EL (cell line): ENCODE measurements at regions not wholly inside any gene's neighbourhood (a gene's known extent, or its start where the extent isn't known, plus 50 kb on each side); places are given as distances from the start of the nearest gene placed in this dataset.
A peak's percentile ranks its signal among the peaks of the same experiment; 100 is the strongest.

Source experiments
- DNase-seq: peaks from one replicate; pipeline ENCODE4 v3.0.0-alpha.2; 2016

DNA sequence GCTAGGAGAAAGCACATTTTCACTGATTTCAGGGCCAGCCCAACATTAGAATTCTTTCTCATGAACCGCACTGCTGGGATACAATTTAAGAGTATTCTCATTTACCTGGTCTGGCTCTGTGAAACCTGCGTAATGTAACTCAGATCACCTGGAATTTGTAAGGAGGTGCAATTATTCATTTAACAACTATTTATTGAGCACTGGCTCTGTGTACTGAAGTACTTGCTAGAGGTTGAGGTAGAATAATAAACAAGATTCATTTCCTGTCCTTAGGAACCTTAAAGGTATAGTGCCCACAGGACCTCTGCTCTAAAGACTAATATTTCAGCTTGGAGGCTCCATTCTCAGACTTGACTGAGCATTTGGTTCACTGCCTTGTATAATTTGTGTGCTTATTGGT, 242.2 kb upstream of the ZPLD1 start:
- DNase-seq, result no peak

DNA sequence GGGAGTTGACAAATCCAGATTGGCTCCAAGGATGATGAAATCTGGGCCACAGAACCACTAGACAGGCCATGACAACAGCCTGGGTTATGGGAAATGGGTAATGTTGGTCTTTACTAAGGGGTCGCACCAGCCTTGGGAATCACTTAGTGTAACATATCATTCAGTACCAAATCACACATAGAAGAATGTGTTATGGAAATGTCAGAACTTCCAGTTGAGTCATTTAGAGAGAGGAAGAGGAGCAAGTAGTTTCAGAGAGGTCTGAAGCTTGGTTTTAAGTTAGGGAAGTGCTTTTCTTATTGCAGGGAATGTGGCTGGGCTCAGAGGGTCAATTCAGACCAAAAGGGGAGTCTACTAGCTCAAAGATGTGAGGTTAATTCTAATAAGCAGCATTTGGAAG, 241.6 kb upstream of the ZPLD1 start:
- no peak for DNase-seq

DNA sequence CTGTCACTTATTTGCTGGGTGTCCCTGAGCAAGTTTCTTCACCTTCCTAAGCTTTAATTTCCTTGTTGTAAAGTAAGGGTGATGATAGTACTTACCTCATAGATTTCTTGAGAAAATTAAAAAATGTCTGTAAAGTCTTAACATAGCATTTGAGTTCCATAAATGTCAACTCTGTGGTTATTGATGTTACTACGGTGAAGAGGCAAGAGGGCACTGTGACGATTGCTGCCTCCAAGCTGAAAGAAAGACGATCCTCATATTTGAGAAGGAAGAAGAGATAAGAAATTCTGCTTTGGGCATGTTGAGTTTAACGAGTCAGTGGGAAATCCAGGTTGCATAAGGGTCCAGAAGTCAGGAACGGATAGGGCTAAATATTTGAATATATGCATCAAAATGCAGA, 240.8 kb upstream of the ZPLD1 start:
- DNase-seq, result no peak

DNA sequence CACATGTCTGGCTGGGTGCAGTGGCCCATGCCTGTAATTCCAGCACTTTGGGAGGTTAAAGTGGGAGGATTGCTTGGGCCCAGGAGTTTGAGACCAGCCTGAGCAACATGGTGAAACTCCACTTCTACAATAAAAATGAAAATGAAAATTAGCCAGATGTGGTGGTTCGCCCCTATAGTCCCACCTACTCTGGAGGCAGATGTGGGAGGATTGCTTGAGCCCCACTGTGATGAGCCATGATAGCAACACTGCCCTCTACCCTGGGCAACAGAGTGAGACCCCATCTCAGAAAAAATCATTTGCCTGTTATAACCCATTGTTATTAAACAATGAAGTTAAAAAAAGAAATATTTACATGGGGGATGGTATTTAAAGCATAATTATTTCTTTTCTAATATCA, 240.1 kb upstream of the ZPLD1 start:
- DNase-seq, result no peak

DNA sequence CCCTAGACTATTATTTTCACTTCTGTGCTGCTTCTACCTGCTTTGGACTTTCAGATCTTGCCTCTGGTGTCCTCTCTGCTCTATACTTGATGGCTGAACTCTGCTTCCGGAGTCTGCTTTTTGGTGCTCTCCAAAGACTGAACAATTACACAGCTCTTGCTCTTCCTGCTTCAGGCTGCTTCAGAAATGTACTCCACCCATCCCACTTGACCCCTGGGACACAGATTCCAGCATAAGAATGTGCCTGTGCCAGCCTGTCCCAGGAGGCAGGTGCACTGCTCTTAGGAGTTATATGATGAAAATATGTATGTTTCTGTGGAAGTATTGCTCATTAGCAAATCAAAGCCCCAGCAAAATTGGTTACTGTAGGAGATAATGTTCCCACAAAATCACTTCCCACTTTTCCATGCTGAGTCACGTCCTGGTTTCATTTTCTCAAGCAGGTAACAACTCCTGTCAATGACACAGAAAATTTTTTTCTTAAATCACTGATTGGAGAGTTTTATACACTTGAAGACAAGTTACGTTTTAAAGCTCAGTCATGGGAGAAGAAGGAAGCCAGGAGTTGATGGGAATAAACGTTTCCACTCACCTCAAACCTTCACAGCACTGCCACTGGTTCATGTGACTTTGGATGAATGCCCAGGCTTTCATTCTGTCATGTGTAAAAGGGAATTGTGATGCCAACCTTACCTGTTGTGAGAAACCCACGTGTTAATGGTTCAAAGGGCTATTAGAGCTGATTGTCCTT, 239.4 kb upstream of the ZPLD1 start:
- peak; percentile 58 for DNase-seq

DNA sequence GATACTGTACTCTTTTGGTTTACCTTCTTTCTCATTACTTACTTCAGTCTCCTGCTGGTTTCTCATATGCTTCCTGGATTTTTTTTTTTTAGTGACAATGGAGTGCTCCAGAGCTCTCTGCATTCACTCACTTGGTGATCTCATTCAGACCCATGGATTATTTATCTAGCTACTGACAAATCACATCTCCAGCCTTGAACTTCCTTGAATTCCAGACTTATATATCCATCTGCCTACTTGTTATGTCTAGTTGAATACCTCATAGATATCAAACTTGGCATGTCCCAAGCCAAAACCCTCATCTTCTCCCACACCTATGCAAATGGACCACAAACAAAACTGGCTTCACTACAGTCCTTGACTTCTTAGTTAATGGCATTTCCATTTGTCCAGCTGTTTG, 234.7 kb upstream of the ZPLD1 start:
- peak; percentile 51 for DNase-seq

DNA sequence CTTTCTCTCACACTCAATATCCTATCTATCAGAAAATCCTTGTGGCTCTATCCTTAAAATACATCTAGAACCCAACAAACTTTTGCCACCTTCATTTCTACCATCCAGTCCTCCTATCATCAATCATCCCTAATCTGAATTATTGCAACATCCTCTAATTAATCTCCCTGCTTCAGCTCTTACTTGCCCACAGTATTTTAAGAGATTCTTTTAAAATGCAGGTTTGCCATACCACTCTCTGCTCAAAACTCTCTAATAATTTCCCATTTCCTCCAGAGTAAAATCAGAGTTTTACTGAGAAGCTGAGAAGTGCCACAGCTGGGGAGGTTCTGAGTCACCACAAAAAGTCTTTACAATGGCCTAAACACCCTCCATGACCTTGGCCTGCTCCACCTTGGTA, 234.3 kb upstream of the ZPLD1 start:
- no peak for DNase-seq

DNA sequence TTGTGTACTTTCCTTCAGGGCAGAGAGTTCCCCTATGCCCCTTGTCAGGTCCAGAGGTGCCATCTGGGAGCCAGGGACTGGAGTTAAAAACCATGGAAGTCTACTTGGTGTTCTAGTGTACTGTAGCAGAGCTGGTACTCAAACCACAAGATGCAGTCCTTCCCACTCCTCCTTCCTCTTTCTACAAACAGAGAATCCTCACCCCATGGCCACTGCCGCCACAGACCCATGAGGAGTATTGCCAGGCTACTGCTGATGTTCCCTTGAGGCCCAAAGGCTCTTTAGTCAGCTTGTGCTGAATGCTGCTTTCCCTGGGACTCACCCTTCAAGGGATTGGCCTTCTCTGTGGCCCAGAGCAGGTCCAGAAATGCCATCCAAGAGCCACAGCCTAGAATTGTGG, 229.2 kb upstream of the ZPLD1 start:
- DNase-seq, result no peak

DNA sequence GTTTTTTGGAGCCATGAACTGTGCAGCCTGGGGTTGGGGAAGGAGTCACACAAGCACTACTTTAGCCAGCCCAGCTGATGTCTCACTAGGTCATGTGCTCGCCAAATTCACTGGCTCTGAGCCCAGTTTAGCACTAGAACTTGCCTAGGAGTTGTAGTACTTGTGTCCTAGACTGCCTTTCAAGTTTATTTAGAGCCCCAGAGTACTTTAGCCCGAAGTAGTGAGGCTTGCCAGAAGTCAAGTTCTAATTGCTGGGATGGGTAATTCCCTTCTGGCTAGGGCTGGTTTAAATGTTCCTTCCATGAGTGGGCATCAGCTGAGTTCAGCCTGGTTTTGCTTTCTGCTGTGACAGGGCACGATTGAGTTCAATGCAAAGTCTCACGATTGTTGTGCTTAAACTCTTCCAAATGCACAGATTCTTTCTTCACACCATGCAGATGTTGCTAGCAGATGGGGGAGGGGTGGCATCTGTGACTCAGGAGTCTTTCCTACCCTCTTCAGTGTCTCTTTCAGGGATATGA, 228.2 kb upstream of the ZPLD1 start:
- DNase-seq, result peak; percentile 67

DNA sequence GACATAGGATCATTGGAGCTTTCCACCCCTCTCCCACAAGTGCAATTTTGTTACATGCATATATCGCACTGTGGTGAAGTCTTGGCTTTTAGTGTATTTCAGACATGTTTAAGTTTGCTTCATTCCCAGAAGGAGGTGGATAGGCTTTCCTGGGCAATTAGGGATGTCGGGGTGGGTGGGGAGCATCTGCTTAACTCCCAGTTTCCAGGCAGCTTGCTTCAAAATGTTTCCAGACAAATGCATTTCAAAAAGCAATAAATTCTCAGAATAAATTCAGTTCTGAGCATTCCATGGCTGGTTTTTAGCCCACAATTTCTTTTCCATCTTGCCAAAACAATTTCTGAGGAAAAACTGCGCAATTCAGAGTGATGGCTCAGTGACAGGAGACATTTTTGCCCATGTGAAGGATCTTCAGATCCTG, 227.7 kb upstream of the ZPLD1 start:
- DNase-seq, result no peak

DNA sequence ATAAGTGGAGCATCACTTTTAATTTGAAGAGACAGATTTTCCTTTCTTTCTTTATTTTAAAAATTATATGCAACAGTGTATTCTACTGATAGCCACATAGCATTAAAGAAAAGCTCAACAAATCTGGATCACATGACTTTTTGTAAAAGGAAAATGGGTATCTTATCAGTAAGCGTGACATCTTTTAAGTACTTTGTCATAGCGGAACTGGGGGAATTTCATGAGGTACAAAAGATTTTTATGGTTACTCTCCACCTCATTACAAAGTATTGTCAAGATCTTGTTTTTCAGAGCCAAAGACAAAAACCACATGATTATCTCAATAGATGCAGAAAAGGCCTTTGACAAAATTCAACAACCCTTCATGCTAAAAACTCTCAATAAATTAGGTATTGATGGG, 219.6 kb upstream of the ZPLD1 start:
- DNase-seq, result no peak

DNA sequence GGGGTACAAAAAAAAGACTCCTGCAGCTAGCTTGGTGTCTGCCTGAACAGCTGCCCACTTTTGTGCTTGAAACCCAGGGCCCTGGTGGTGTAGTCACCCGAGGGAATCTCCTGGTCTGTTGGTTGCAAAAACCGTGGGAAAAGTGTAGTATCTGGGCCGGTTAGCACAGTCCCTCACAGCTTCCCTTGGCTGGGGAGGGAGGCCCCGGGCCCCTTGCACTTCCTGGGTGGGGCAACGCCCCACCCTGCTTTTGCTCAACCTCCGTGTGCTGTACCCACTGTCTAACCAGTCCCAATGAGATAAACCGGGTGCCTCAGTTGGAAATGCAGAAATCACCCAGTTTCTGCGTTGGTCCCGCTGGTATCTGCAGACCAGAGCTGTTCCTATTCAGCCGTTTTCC, 211.7 kb upstream of the ZPLD1 start:
- DNase-seq, result no peak

DNA sequence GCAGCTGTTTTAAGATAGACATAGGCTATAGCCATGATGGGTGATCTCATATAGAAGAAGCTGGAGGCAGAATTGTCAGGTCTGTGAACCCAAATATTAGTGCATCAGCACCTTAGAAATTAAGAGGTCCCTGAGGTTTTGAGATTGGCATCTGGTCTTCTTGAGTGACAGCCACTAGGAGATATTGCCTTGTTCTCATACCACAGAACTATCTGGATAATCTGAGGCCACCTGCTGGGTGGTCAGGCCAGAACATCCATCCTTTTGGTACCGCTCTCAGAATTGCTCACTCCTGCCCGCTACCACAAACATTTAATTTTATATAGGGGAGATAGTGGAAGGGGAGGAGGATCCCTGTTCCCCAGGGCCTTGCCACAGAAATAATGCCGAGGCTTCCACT, 210.6 kb upstream of the ZPLD1 start:
- peak; percentile 21 for DNase-seq

DNA sequence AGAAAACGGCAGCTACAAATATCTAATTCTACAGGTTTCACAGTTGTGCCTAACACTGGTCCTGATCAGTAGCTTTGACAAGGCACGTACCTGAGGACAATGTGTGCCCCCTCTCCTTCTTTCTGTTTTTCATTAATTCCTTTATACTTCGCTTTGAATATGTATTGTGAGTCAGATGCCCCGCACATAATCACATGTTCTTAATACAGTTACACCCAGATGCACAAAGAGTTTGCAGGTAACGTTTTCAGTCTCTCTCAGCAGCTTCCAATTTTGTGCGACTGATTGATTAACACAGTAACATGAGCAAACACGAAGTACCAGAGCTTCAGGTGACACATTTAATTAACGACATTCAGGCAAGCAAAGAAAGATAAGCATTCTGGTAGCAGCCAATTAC, 209.8 kb upstream of the ZPLD1 start:
- no peak for DNase-seq

DNA sequence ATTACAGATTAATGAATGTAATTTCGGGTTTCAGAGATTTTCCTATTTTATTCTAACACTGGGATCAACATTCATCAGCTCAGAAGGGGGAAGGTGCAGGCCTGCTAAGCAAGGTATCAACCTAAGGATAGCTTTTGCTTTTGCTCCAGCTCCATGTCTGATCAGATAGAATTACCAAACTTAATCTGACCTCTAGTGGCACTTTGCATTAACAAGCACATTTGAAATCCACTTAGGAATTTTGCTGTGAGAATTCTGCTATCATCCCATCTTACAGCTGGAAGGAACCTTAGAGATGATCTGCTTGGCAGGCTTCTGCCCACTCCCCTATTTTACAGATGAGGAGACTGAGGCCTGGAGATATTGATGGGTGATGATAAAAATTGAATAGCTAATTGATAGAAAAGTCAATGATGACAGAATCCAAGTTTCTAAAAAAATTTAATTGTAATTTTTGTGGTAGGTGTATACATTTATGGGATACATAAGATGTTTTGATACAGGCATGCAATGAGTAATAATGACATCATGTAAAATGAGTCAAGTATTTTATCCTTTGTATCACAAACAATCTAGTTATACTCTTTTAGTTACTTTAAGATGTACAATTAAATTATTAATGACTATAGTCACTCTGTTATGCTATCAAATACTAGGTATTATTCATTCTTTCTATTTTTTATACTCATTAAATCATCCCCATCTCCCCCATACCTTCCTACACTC, 209.2 kb upstream of the ZPLD1 start:
- peak; percentile 72 for DNase-seq

DNA sequence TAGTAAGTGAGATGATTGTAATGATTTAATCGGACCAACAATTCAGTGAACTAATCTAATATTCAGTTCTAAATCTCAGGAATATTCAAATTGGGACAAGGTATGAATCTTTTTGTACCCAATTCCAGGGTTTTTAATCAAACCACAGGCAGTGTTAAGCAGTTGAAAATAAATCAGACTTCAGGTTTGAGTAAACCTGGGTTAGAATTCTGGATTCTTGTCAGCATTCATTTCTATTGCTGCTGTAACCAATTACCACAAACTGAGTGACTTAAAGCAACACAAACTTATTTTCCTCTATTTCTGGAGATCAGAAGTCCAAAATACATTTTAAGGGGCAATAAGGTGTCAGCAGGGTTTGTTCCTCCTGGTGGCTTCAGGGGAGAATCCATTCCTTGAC, 208.4 kb upstream of the ZPLD1 start:
- no peak for DNase-seq

DNA sequence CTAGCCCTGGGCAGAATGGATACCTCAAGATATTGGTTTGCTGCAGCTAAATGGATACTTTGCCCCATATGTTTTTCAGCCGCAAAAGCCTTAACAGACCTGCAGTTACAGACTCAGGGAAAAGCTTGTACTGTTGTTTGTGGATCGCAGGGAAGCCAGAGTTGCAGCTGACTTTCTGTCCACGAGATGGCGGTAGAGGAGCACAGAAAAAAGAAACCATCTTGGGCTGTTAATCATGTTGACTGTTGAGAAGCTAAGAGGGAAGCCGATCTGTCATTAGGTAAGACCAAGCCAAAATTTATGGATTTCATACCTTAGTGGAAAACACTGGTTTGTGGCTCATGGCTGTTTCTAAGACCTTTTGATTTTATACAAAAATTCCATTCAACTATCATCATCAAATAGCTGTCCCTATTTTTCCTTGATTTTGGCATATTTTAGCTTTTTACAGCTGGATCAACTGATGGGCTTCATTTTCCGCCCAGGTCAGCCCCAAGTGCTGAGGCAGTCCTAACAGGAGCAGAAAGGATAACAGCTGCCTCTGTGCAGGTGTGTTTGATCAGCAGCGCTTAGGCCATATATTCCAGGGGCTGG, 205.7 kb upstream of the ZPLD1 start:
- DNase-seq, result peak; percentile 78

DNA sequence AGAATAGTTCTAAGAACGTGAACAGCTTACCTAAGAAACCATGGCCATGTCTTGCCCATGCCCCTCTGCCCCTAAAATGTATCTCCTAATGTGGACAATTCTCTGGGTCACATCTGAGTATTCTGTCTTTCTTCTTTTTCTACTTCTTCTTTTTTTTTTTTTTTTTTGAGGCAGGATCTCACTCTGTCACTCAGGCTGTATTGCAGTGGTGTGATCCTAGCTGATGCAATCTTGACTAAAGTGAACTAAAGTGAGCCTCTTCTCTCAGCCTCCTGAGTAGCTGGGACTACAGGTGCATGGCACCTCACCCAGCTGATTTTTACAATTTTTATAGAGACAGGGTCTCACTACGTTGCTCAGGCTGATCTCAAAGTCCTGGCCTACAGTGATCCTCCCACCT, 204.8 kb upstream of the ZPLD1 start:
- DNase-seq, result no peak

DNA sequence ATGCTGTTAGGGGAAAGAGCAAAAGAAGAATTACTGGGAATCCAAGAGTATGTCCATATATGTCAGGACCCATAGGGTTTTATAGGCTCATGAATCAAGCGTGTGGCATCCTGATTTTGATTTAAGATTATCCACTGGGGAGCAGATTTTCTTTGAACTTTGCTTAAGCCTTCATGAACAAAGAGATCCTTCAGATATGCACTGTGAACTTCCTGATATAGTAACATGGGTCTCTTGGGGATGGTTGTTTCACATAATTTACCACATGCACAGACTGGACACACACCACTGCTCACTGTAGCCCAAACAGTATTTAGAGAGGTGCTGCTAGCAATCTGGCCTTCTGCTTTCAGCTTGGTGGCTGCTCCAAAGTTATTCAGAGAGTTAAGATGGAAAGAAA, 200.9 kb upstream of the ZPLD1 start:
- DNase-seq, result no peak

DNA sequence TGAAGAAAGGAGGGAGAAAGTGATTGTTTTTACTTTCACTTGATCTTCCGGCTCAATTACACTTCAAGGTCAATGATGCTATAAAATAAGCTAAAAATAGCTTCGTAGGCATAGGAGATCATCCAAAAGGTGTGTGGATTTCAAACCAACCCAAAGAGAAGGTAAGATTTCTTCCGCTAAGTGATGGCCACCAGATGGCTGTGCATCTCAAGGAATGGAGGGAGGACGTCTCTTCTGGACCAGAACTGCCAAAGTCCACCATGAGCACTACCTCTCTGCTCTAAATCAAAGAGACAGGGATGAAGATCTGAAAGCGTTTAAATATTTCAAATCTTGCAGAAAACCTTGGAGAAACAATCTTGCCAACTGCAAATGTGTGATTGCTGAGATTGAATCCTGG, 199.1 kb upstream of the ZPLD1 start:
- DNase-seq, result peak; percentile 34

DNA sequence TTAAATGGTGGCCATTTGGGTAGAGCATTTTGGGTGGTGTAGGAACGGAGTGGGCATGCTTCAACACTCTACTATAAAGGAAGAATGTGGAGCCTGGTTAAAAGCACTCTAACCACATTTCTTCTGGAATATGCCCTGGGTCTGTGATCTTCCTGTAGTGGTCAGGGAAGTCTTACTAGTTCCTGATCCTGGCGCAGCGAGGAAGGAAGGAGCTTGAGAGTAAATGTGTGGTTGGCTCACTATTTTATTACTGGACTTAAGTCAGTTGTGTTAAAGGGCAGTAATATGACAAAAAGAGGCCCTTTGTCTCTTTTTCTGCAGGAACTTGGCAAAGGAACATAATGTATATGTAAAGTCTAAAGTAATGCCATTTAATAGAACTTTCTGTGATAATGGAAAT, 197.6 kb upstream of the ZPLD1 start:
- DNase-seq, result no peak

DNA sequence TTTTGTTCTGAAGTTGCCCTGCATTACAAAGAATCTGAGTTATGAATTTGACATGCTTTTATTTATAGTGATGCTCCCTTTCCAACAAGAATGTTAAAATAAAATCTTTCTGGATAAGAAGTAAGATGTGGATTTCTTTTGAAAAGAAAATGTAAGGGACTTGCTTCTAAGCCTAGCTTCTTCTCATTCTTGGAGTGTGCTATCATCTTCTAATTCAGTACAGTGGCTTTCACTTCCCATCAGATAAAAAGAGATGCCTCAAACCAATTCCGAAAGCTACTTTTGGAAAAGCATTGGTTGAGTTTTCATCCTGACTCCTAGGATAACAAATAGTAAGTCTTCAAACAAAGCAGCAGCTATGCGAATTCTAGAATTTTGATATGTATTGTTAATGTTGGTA, 197.0 kb upstream of the ZPLD1 start:
- no peak for DNase-seq

DNA sequence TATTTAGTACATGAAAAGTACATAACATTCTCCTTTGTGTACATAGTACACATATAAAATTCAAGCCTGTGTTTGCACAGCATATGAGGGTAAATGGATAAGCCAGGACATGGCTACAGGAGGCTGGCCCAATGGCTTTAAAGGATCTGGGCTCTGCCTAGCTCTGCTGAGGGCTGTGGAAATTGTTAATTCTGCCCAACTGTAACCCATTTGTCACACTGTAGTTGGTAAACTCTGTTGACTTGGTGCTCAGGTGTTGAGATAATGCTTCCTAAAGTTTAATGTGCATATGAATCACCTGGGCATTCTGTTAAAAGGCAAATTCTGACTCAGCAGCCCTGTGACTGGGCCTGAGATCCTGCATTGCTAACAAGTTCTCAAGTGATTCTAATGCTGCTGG, 196.5 kb upstream of the ZPLD1 start:
- no peak for DNase-seq

DNA sequence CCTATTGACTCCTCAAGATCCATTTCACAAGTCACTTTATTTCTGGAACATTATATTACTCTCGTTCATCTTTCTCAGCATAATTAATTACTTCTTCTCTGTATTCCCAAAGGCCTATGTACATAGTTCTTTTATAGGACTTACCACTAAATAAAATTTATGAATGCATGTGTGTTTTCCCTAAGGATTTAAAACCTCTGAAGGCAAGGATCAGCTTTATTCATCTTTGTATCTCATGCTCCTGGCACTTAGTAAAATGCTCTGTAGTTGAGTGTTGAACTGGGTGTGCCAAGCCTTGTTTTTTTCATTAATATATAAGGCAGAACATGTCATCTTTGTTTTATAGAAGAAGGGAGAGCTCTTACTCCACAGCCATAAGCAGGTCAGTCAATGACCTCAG, 194.1 kb upstream of the ZPLD1 start:
- DNase-seq, result no peak
